ENCODE measurements at regions not wholly inside any gene's neighbourhood (a gene's known extent, or its start where the extent isn't known, plus 50 kb on each side); places are given as distances from the start of the nearest gene placed in this dataset.

- no peak for TF ChIP-seq CTCF (IDR thresholded peaks at IDR 0.05; ENCODE audit: poor library complexity, severe bottlenecking)
- no peak for ATAC-seq (ENCODE audit: low read depth)
- no peak for DNase-seq (ENCODE audit: low spot score)
Measured at GRCh38 chr1:112342558-112342957, 53.5 kb upstream of the CTTNBP2NL start.

GRCh38 chr1:112344754-112345423 lies 51.1 kb upstream of the CTTNBP2NL start:
- no peaks in the 10 kb centered on the region for H3K9me3 ChIP-seq (ENCODE audit: severe bottlenecking)
- ATAC-seq (ENCODE audit: low read depth): no peak
- no peaks in the 10 kb centered on the region for H3K4me1 ChIP-seq (ENCODE audit: insufficient read depth, poor library complexity, severe bottlenecking)
- no peak overlapping the region for H3K4me3 ChIP-seq (ENCODE audit: severe bottlenecking)
- no peaks in the 10 kb centered on the region for H3K27me3 ChIP-seq (ENCODE audit: insufficient read depth, poor library complexity, severe bottlenecking)
- H3K27ac ChIP-seq (ENCODE audit: poor library complexity, severe bottlenecking): no peak overlapping the region
- no peak for TF ChIP-seq CTCF (IDR thresholded peaks at IDR 0.05; ENCODE audit: poor library complexity, severe bottlenecking)
- DNase-seq (ENCODE audit: low spot score): no peak
- no peaks in the 10 kb centered on the region for H3K36me3 ChIP-seq (ENCODE audit: low read depth)

More at GRCh38 chr1:112342558-112342957, 53.5 kb upstream of the CTTNBP2NL start:
- H3K27ac ChIP-seq (ENCODE audit: poor library complexity, severe bottlenecking): no peak overlapping the region
- H3K4me1 ChIP-seq (ENCODE audit: insufficient read depth, poor library complexity, severe bottlenecking): no peaks in the 10 kb centered on the region
- no peaks in the 10 kb centered on the region for H3K36me3 ChIP-seq (ENCODE audit: low read depth)
- no peak overlapping the region for H3K4me3 ChIP-seq (ENCODE audit: severe bottlenecking)
- H3K27me3 ChIP-seq (ENCODE audit: insufficient read depth, poor library complexity, severe bottlenecking): no peaks in the 10 kb centered on the region
- H3K9me3 ChIP-seq (ENCODE audit: severe bottlenecking): no peaks in the 10 kb centered on the region
